ENCODE measurements at regions not wholly inside any gene's neighbourhood (a gene's known extent, or its start where the extent isn't known, plus 50 kb on each side); places are given as distances from the start of the nearest gene placed in this dataset.
A peak's percentile ranks its signal among the peaks of the same experiment; 100 is the strongest.

- H3K4me2 ChIP-seq (ENCODE audit: control insufficient read depth, insufficient read depth): no peak overlapping the region
- no peak overlapping the region for H3K9ac ChIP-seq (ENCODE audit: control insufficient read depth, insufficient read depth, low read length)
- H3K4me3 ChIP-seq: no peak overlapping the region
- H3K4me1 ChIP-seq (ENCODE audit: control insufficient read depth, insufficient read depth, low read length): no peaks in the 10 kb centered on the region
- H3K36me3 ChIP-seq (ENCODE audit: control insufficient read depth in 2 of 2, insufficient read depth in 2 of 2, low read length in 1 of 2): no peaks in the 10 kb centered on the region
- DNase-seq (ENCODE audit: low read depth, low spot score) (peak; percentile 21), ATAC-seq (peak; percentile 95), FAIRE-seq (no peak)
- CTCF ChIA-PET: interaction anchor here (1.0 to 2.2 kb wide), 2 partner anchors 8 to 54 kb away, joined by 3 to 6 read pairs; no protein-coding TSS in a partner anchor
- H3K27ac ChIP-seq (ENCODE audit: control insufficient read depth, insufficient read depth): no peak overlapping the region
- POLR2A ChIA-PET: no interaction called here
- no peaks in the 10 kb centered on the region for H3K79me2 ChIP-seq (ENCODE audit: control insufficient read depth, insufficient read depth, low read length)
- intact Hi-C loops (cut with micrococcal nuclease; ENCODE audit: unreplicated experiment) (no loop called here), in situ Hi-C loops (cut with MboI) (no loop called here)
- 0% methylated on average over 2 of the region's 2 CpGs for WGBS (ENCODE audit: insufficient coverage, insufficient replicate concordance, low lambda C conversion rate, missing lambda C conversion rate)
- H2AFZ ChIP-seq (ENCODE audit: control insufficient read depth, low read depth, low read length): no peak overlapping the region
- SMC1A ChIA-PET (ENCODE audit: uncharacterized antibody, unreplicated experiment): interaction anchor here (1.7 kb wide), 1 partner anchor 9 kb away, joined by 4 read pairs; no protein-coding TSS in a partner anchor
- RAD21 ChIA-PET (ENCODE audit: unreplicated experiment): no interaction called here
- no TSS peak for BruUV-seq (replicated peaks)
- no peaks in the 10 kb centered on the region for H3K9me3 ChIP-seq (replicated peaks; ENCODE audit: control insufficient read depth, insufficient read depth, low read length)
- no peaks in the 10 kb centered on the region for H3K27me3 ChIP-seq (replicated peaks in 1 of 2; ENCODE audit: control insufficient read depth in 2 of 2, insufficient read depth in 2 of 2, low read length in 1 of 2)
- H4K20me1 ChIP-seq (ENCODE audit: control insufficient read depth, insufficient read depth): no peaks in the 10 kb centered on the region
- no peak for TF ChIP-seq NR2C2 (IDR thresholded peaks at IDR 0.05; ENCODE audit: borderline replicate concordance, control insufficient read depth, insufficient read length, low read depth)
- no peak for TF ChIP-seq TCF3 (IDR thresholded peaks at IDR 0.05; ENCODE audit: borderline replicate concordance, insufficient read depth, low read depth, low read length)
- peak; percentile 70; the same call in 1 of the 2 replicates for TF ChIP-seq IKZF1 (conservative IDR thresholded peaks at IDR 0.05)
- TF ChIP-seq, protein P1, sequence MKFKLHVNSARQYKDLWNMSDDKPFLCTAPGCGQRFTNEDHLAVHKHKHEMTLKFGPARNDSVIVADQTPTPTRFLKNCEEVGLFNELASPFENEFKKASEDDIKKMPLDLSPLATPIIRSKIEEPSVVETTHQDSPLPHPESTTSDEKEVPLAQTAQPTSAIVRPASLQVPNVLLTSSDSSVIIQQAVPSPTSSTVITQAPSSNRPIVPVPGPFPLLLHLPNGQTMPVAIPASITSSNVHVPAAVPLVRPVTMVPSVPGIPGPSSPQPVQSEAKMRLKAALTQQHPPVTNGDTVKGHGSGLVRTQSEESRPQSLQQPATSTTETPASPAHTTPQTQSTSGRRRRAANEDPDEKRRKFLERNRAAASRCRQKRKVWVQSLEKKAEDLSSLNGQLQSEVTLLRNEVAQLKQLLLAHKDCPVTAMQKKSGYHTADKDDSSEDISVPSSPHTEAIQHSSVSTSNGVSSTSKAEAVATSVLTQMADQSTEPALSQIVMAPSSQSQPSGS (IDR thresholded peaks at IDR 0.05; ENCODE audit: low read length): 0 out of 2 replicates have a peak, but pooled peaks have one; percentile 17
- peak in 1 of 2 experiments; percentile 89; a peak in 1 of 4 replicates for TF ChIP-seq EP300 (IDR thresholded peaks at IDR 0.05; ENCODE audit: borderline replicate concordance in 1 of 2, control insufficient read depth in 1 of 2, low read depth in 2 of 2, low read length in 2 of 2)
- no peak for TF ChIP-seq YBX1 (IDR thresholded peaks at IDR 0.05)
- TF ChIP-seq BMI1 (IDR thresholded peaks at IDR 0.05; ENCODE audit: borderline replicate concordance): peak; percentile 79
- no peak for TF ChIP-seq CBX3 (IDR thresholded peaks at IDR 0.05; ENCODE audit: borderline replicate concordance, low read depth)
- peak; percentile 70; the same call in 1 of the 2 replicates for TF ChIP-seq CREM (IDR thresholded peaks at IDR 0.05; ENCODE audit: low read depth)
- TF ChIP-seq POU2F2 (IDR thresholded peaks at IDR 0.05; ENCODE audit: borderline replicate concordance, low read depth, low read length): peak; percentile 38; the same call in 1 of the 3 replicates
- peak; percentile 44; the same call in 1 of the 2 replicates for TF ChIP-seq NFIC (IDR thresholded peaks at IDR 0.05; ENCODE audit: low read depth, low read length)
- TF ChIP-seq LARP7 (IDR thresholded peaks at IDR 0.05): no peak
- TF ChIP-seq NBN (IDR thresholded peaks at IDR 0.05): 0 out of 2 replicates have a peak, but pooled peaks have one; percentile 20
- 0 out of 2 replicates have a peak, but pooled peaks have one; percentile 15 for TF ChIP-seq CREB1 (IDR thresholded peaks at IDR 0.05; ENCODE audit: low read depth)
- no peak for TF ChIP-seq STAT1 (conservative IDR thresholded peaks at IDR 0.05)
- peak; percentile 76 for TF ChIP-seq DPF2 (IDR thresholded peaks at IDR 0.05)
- TF ChIP-seq ATF3 (IDR thresholded peaks at IDR 0.05; ENCODE audit: borderline replicate concordance, extremely low read depth, low read depth, low read length): no peak
- peak; percentile 79 to 87 for TF ChIP-seq IKZF2 (IDR thresholded peaks at IDR 0.05)
- peak; percentile 98 for TF ChIP-seq MTA2 (IDR thresholded peaks at IDR 0.05; ENCODE audit: low read depth)
- peak; percentile 62 for TF ChIP-seq JUNB (IDR thresholded peaks at IDR 0.05)
- 0 out of 2 replicates have a peak, but pooled peaks have one; percentile 35 for TF ChIP-seq ZNF217 (IDR thresholded peaks at IDR 0.05)
- TF ChIP-seq ZNF384 (IDR thresholded peaks at IDR 0.05; ENCODE audit: borderline replicate concordance, low read depth, low read length): no peak
- peak; percentile 67; the same call in 1 of the 2 replicates for TF ChIP-seq BCL11A (IDR thresholded peaks at IDR 0.05; ENCODE audit: low read depth, low read length)
- TF ChIP-seq TCF7 (IDR thresholded peaks at IDR 0.05; ENCODE audit: borderline replicate concordance): 0 out of 2 replicates have a peak, but pooled peaks have one; percentile 15
- TF ChIP-seq RELB (IDR thresholded peaks at IDR 0.05; ENCODE audit: low read depth): 0 out of 2 replicates have a peak, but pooled peaks have one; percentile 23
These were observed 697.6 kb downstream of the JRKL start for GRCh38 chr11:97087419-97087818.

Data from GM12878 (cell line).